HG03159 (cell line): ENCODE measurements at regions not wholly inside any gene's neighbourhood (a gene's known extent, or its start where the extent isn't known, plus 50 kb on each side); places are given as distances from the start of the nearest gene placed in this dataset.

Source experiments
- ATAC-seq: cut with Tn5 transposase; IDR thresholded peaks from one replicate; pipeline ENCODE4 v1.9.1; 2021; ENCODE audit warnings: mild to moderate bottlenecking, moderate library complexity; ENCODE audit not compliant: unreplicated experiment

GRCh38 chr18:61057443-61057842 lies 275.8 kb upstream of the CDH20 start:
- ATAC-seq, result no peak

- no peak for ATAC-seq
Observed at GRCh38 chr18:61062258-61062657, 271.0 kb upstream of the CDH20 start.

GRCh38 chr18:61064911-61065310 lies 268.3 kb upstream of the CDH20 start:
- no peak for ATAC-seq

GRCh38 chr18:61076986-61077385 lies 256.2 kb upstream of the CDH20 start:
- ATAC-seq, result no peak

GRCh38 chr18:61079714-61080113 lies 253.5 kb upstream of the CDH20 start:
- ATAC-seq, result no peak

- no peak for ATAC-seq
Observed at GRCh38 chr18:61080954-61081528, 252.2 kb upstream of the CDH20 start.

- no peak for ATAC-seq
Observed at GRCh38 chr18:61082976-61083630, 250.1 kb upstream of the CDH20 start.

- no peak for ATAC-seq
Observed at GRCh38 chr18:61085036-61085435, 248.2 kb upstream of the CDH20 start.

- ATAC-seq, result no peak
Observed at GRCh38 chr18:61085761-61086160, 247.5 kb upstream of the CDH20 start.

- ATAC-seq, result no peak
Observed at GRCh38 chr18:61086657-61087056, 246.6 kb upstream of the CDH20 start.

- no peak for ATAC-seq
Observed at GRCh38 chr18:61091379-61091778, 241.9 kb upstream of the CDH20 start.

GRCh38 chr18:61093965-61094364 lies 239.3 kb upstream of the CDH20 start:
- ATAC-seq, result no peak

GRCh38 chr18:61096226-61096625 lies 237.0 kb upstream of the CDH20 start:
- ATAC-seq, result no peak

GRCh38 chr18:61107113-61107512 lies 226.1 kb upstream of the CDH20 start:
- ATAC-seq, result no peak

- no peak for ATAC-seq
Observed at GRCh38 chr18:61108706-61109105, 224.5 kb upstream of the CDH20 start.

- no peak for ATAC-seq
Observed at GRCh38 chr18:61123309-61123708, 209.9 kb upstream of the CDH20 start.

- no peak for ATAC-seq
Observed at GRCh38 chr18:61127714-61128467, 205.3 kb upstream of the CDH20 start.

GRCh38 chr18:61129001-61129400 lies 204.2 kb upstream of the CDH20 start:
- ATAC-seq, result no peak

- no peak for ATAC-seq
Observed at GRCh38 chr18:61132031-61132430, 201.2 kb upstream of the CDH20 start.

- no peak for ATAC-seq
Observed at GRCh38 chr18:61133783-61134182, 199.4 kb upstream of the CDH20 start.

GRCh38 chr18:61136711-61137251 lies 196.4 kb upstream of the CDH20 start:
- no peak for ATAC-seq

- ATAC-seq, result no peak
Observed at GRCh38 chr18:61141691-61142090, 191.5 kb upstream of the CDH20 start.
